ENCODE measurements at regions not wholly inside any gene's neighbourhood (a gene's known extent, or its start where the extent isn't known, plus 50 kb on each side); places are given as distances from the start of the nearest gene placed in this dataset.

DNA sequence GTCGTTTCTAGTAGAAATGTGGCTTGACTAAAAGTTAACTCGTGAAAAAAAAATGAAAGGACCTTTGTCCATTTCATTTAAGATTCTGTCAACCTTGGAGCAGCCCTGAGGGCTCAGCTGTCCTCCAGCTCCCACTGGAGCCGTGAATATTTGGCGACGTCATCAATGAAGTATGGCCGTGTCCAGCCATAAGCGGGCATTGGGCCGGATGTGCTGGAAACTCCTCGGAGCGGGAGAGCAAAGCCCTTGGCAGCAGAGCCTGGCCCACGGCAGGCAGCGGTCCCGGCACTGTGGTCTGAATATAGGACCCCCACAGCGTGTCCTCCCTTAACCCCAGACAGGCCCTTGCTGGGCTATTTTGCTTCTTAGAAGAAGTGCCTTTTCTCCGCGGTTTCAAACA is 50.0 kb downstream of the JAKMIP3 start:
- TF ChIP-seq CTCF (IDR thresholded peaks at IDR 0.05), result no peak
- Histone ChIP-seq H3K27ac (ENCODE audit: low read length) (no peak overlapping the region), H3K36me3 (ENCODE audit: control insufficient read depth, insufficient read depth, low read length) (no peaks in the 10 kb centered on the region), H3K9me3 (ENCODE audit: control insufficient read depth, insufficient read depth, low read length) (no peaks in the 10 kb centered on the region), H3K4me1 (ENCODE audit: control insufficient read depth, insufficient read depth, low read length) (no peaks in the 10 kb centered on the region), H3K27me3 (ENCODE audit: control insufficient read depth, insufficient read depth, low read length) (no peaks in the 10 kb centered on the region), H3K4me3 (ENCODE audit: low read length) (no peak overlapping the region)
- ATAC-seq, result no peak
- intact Hi-C loops (cut with micrococcal nuclease), result no loop called here
- Mint-ChIP-seq H3K27ac (no peak overlapping the region), H3K4me1 (no peaks in the 10 kb centered on the region), H3K4me3 (no peak overlapping the region), H3K9me3 (no peaks in the 10 kb centered on the region), H3K27me3 (ENCODE audit: low read depth in 2 of 2) (no peaks in the 10 kb centered on the region), H3K36me3 (no peaks in the 10 kb centered on the region)
- 94% methylated on average over 16 of the region's 16 CpGs for WGBS (ENCODE audit: insufficient coverage)
- DNase-seq, result no peak

- Histone ChIP-seq H3K4me1 (ENCODE audit: control insufficient read depth, insufficient read depth, low read length) (no peaks in the 10 kb centered on the region), H3K9me3 (ENCODE audit: control insufficient read depth, insufficient read depth, low read length) (no peaks in the 10 kb centered on the region), H3K4me3 (ENCODE audit: low read length) (no peak overlapping the region), H3K27me3 (ENCODE audit: control insufficient read depth, insufficient read depth, low read length) (no peaks in the 10 kb centered on the region), H3K36me3 (ENCODE audit: control insufficient read depth, insufficient read depth, low read length) (no peaks in the 10 kb centered on the region), H3K27ac (ENCODE audit: low read length) (no peak overlapping the region)
- no peak for DNase-seq
- H3K27ac Mint-ChIP-seq, result no peak overlapping the region
- whole genome bisulfite sequencing (ENCODE audit: insufficient coverage), result 95% methylated on average over 23 of the region's 23 CpGs
- H3K9me3 Mint-ChIP-seq, result no peaks in the 10 kb centered on the region
- H3K4me1 Mint-ChIP-seq, result no peaks in the 10 kb centered on the region
- intact Hi-C loops (cut with micrococcal nuclease), result no loop called here
- no peak for TF ChIP-seq CTCF (IDR thresholded peaks at IDR 0.05)
- H3K4me3 Mint-ChIP-seq, result no peak overlapping the region
- H3K27me3 Mint-ChIP-seq (ENCODE audit: low read depth in 2 of 2), result no peaks in the 10 kb centered on the region
- H3K36me3 Mint-ChIP-seq, result no peaks in the 10 kb centered on the region
- no peak for ATAC-seq
Observed at GRCh38 chr10:132117146-132117545, 51.4 kb downstream of the JAKMIP3 start.

DNA sequence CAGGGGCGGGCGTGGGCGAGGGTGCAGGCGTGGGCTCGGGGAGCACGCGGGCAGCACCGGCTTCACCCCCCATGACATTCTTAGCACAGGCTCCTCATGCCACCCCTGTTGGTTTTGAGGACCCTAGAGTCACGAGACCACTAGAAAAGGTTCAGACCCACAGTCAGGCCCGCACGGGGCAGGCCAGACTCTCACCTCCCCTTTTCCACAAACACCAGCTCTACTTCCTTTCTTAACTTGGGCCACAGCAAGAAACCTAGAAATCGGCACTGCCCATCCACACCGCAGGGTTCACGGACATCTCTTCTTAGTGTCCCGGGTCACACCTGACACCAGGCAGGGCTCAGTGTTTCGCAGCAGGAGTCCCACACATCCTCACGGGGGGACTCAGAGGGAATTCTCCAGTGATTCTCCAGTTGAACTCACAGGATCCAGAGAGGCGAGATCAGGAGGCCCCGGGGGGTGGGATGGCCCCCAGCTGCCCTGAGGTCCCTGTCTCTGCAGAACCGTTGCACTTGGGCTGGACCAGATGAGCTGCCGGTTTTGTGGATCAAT is 52.0 kb downstream of the JAKMIP3 start:
- ATAC-seq (no peak), DNase-seq (no peak)
- Histone ChIP-seq H3K36me3 (ENCODE audit: control insufficient read depth, insufficient read depth, low read length) (no peaks in the 10 kb centered on the region), H3K9me3 (ENCODE audit: control insufficient read depth, insufficient read depth, low read length) (no peaks in the 10 kb centered on the region), H3K27me3 (ENCODE audit: control insufficient read depth, insufficient read depth, low read length) (no peaks in the 10 kb centered on the region), H3K4me3 (ENCODE audit: low read length) (no peak overlapping the region), H3K27ac (ENCODE audit: low read length) (no peak overlapping the region), H3K4me1 (ENCODE audit: control insufficient read depth, insufficient read depth, low read length) (no peaks in the 10 kb centered on the region)
- no peaks in the 10 kb centered on the region for H3K4me1 Mint-ChIP-seq
- no peak for TF ChIP-seq CTCF (IDR thresholded peaks at IDR 0.05)
- H3K27ac Mint-ChIP-seq, result no peak overlapping the region
- WGBS (ENCODE audit: insufficient coverage), result 89% methylated on average over 21 of the region's 21 CpGs
- no peaks in the 10 kb centered on the region for H3K9me3 Mint-ChIP-seq
- H3K27me3 Mint-ChIP-seq (ENCODE audit: low read depth in 2 of 2), result no peaks in the 10 kb centered on the region
- no peak overlapping the region for H3K4me3 Mint-ChIP-seq
- intact Hi-C loops (cut with micrococcal nuclease), result no loop called here
- H3K36me3 Mint-ChIP-seq, result no peaks in the 10 kb centered on the region

GRCh38 chr10:132118366-132118765 is 52.6 kb downstream of the JAKMIP3 start:
- Histone ChIP-seq H3K4me3 (ENCODE audit: low read length) (no peak overlapping the region), H3K9me3 (ENCODE audit: control insufficient read depth, insufficient read depth, low read length) (no peaks in the 10 kb centered on the region), H3K27me3 (ENCODE audit: control insufficient read depth, insufficient read depth, low read length) (no peaks in the 10 kb centered on the region), H3K27ac (ENCODE audit: low read length) (no peak overlapping the region), H3K4me1 (ENCODE audit: control insufficient read depth, insufficient read depth, low read length) (no peaks in the 10 kb centered on the region), H3K36me3 (ENCODE audit: control insufficient read depth, insufficient read depth, low read length) (no peaks in the 10 kb centered on the region)
- Mint-ChIP-seq H3K9me3 (no peaks in the 10 kb centered on the region), H3K27ac (no peak overlapping the region), H3K27me3 (ENCODE audit: low read depth in 2 of 2) (no peaks in the 10 kb centered on the region), H3K4me1 (no peaks in the 10 kb centered on the region), H3K36me3 (no peaks in the 10 kb centered on the region), H3K4me3 (no peak overlapping the region)
- 90% methylated on average over 13 of the region's 13 CpGs for WGBS (ENCODE audit: insufficient coverage)
- ATAC-seq (peak in 1 of 3 donors; percentile 21), DNase-seq (no peak)
- no peak for TF ChIP-seq CTCF (IDR thresholded peaks at IDR 0.05)
- intact Hi-C loops (cut with micrococcal nuclease), result no loop called here
